GM23338 (cell line): ENCODE measurements at regions not wholly inside any gene's neighbourhood (a gene's known extent, or its start where the extent isn't known, plus 50 kb on each side); places are given as distances from the start of the nearest gene placed in this dataset.

Experiments
- ATAC-seq: fragments of 200-7000 bp; cut with Tn5 transposase; 3 replicates; pipeline ENCODE4 v1.9.1; 2020
- DNase-seq: peaks from one replicate; pipeline ENCODE4 v3.0.0-alpha.2; 2015; ENCODE audit warnings: low spot score
- H2AFZ ChIP-seq: fragments of 200-600 bp; sonication (generic); 2 replicates; pipeline ENCODE4 v1.8.0; 2016; ENCODE audit warnings: antibody characterized with exemption, mild to moderate bottlenecking, moderate library complexity
- H3F3A ChIP-seq: fragments of 200-600 bp; sonication (generic); replicated peaks from 2 replicates; pipeline ENCODE4 v1.8.0; 2017; ENCODE audit warnings: antibody characterized with exemption, mixed run types, low read depth
- H3K27ac ChIP-seq: fragments of 200-600 bp; sonication (generic); 2 replicates; pipeline ENCODE4 v1.6.1; 2016; ENCODE audit warnings: low read depth
- H3K27me3 ChIP-seq: fragments of 200-600 bp; sonication (generic); 2 replicates; pipeline ENCODE4 v1.8.0; 2016; ENCODE audit warnings: mild to moderate bottlenecking, mixed run types, moderate library complexity; ENCODE audit not compliant: insufficient read depth
- H3K36me3 ChIP-seq: fragments of 200-600 bp; sonication (generic); 2 replicates; pipeline ENCODE4 v1.8.0; 2016; ENCODE audit warnings: mild to moderate bottlenecking; ENCODE audit not compliant: insufficient read depth
- H3K4me1 ChIP-seq: fragments of 200-600 bp; sonication (generic); 2 replicates; pipeline ENCODE4 v1.8.0; 2016; ENCODE audit warnings: mild to moderate bottlenecking, moderate library complexity; ENCODE audit not compliant: insufficient read depth
- H3K4me2 ChIP-seq: fragments of 200-600 bp; sonication (generic); 2 replicates; pipeline ENCODE4 v1.7.1; 2017; ENCODE audit warnings: mixed run types
- H3K4me3 ChIP-seq: fragments of 200-600 bp; sonication (generic); 2 replicates; pipeline ENCODE4 v1.6.1; 2016; ENCODE audit warnings: mixed run types
- H3K79me2 ChIP-seq: fragments of 200-600 bp; sonication (generic); replicated peaks from 2 replicates; pipeline ENCODE4 v1.8.0; 2017; ENCODE audit warnings: mild to moderate bottlenecking; ENCODE audit not compliant: insufficient read depth
- H3K9me2 ChIP-seq: fragments of 200-600 bp; sonication (generic); 2 replicates; pipeline ENCODE4 v1.8.0; 2017; ENCODE audit not compliant: insufficient read depth
- H4K20me1 ChIP-seq: fragments of 200-600 bp; sonication (generic); replicated peaks from 2 replicates; pipeline ENCODE4 v1.8.0; 2017; ENCODE audit warnings: mild to moderate bottlenecking; ENCODE audit not compliant: insufficient read depth
- H3K27ac Mint-ChIP-seq: 2 replicates; pipeline ENCODE4 v1.8.0; 2020; ENCODE audit warnings: inconsistent platforms, mild to moderate bottlenecking, moderate library complexity, mixed read lengths
- H3K27me3 Mint-ChIP-seq: 3 replicates; pipeline ENCODE4 v1.8.0; 2022; ENCODE audit warnings: low read depth, mild to moderate bottlenecking, moderate library complexity, mixed read lengths, inconsistent platforms; ENCODE audit not compliant: insufficient read depth, poor library complexity
- H3K36me3 Mint-ChIP-seq: 3 replicates; pipeline ENCODE4 v1.8.0; 2021; ENCODE audit warnings: low read depth, mild to moderate bottlenecking, inconsistent platforms, moderate library complexity, mixed read lengths
- H3K4me1 Mint-ChIP-seq: 3 replicates; pipeline ENCODE4 v1.8.0; 2020; ENCODE audit warnings: mild to moderate bottlenecking, inconsistent platforms, mixed read lengths
- H3K4me3 Mint-ChIP-seq: 3 replicates; pipeline ENCODE4 v1.8.0; 2021; ENCODE audit warnings: moderate library complexity, mild to moderate bottlenecking, inconsistent platforms, mixed read lengths
- H3K9me3 Mint-ChIP-seq: 3 replicates; pipeline ENCODE4 v1.8.0; 2020; ENCODE audit warnings: moderate library complexity, mild to moderate bottlenecking, inconsistent platforms, mixed read lengths
- EZH2 ChIP-seq: fragments of 200-600 bp; sonication (generic); IDR thresholded peaks from one replicate; pipeline ENCODE4 v1.8.0; 2017; ENCODE audit warnings: antibody characterized with exemption, mild to moderate bottlenecking, low read depth; ENCODE audit not compliant: unreplicated experiment
- EZH2phosphoT487 ChIP-seq: fragments of 200-600 bp; sonication (generic); IDR thresholded peaks from one replicate; pipeline ENCODE4 v1.8.1; 2018; ENCODE audit warnings: antibody characterized with exemption; ENCODE audit not compliant: unreplicated experiment
- JUNB ChIP-seq: IDR thresholded peaks from one replicate; pipeline ENCODE4 v1.6.1; 2016; ENCODE audit warnings: antibody characterized with exemption; ENCODE audit not compliant: unreplicated experiment
- NANOG ChIP-seq: IDR thresholded peaks from 2 replicates; pipeline ENCODE4 v1.6.1; 2016; ENCODE audit warnings: antibody characterized with exemption, borderline replicate concordance
- REST ChIP-seq: IDR thresholded peaks from one replicate; pipeline ENCODE4 v1.6.1; 2018; ENCODE audit warnings: antibody characterized with exemption; ENCODE audit not compliant: unreplicated experiment
- STAT1 ChIP-seq: IDR thresholded peaks from one replicate; pipeline ENCODE4 v1.6.1; 2016; ENCODE audit warnings: antibody characterized with exemption; ENCODE audit not compliant: unreplicated experiment
- ZNF331 ChIP-seq: fragments of 250-450 bp; sonication (Bioruptor Pico); IDR thresholded peaks from 2 replicates; pipeline ENCODE4 v1.5.0; 2020; ENCODE audit warnings: low read depth, mild to moderate bottlenecking, moderate library complexity
- TF ChIP-seq, protein P1 (sequence below): fragments of 250-450 bp; sonication (Bioruptor Pico); IDR thresholded peaks from 2 replicates; pipeline ENCODE4 v1.5.0; 2020; ENCODE audit warnings: mild to moderate bottlenecking, moderate library complexity
- TF ChIP-seq, protein P2 (sequence below): IDR thresholded peaks from 2 replicates; pipeline ENCODE4 v1.6.1; 2016; ENCODE audit warnings: antibody characterized with exemption
- TF ChIP-seq, protein P3 (sequence below), 2 experiments: fragments of 200-600 bp in 1 of 2; sonication (generic) in 1 of 2; conservative IDR thresholded peaks; 2 replicates each; pipeline versions ENCODE4 v1.5.1 to v1.6.1; 2016 to 2017; ENCODE audit warnings: antibody characterized with exemption in 2 of 2, low read depth in 2 of 2, mild to moderate bottlenecking in 2 of 2, moderate library complexity in 1 of 2

GRCh38 chrX:20437683-20438082 is 171.0 kb upstream of the RPS6KA3 start:
- no peaks in the 10 kb centered on the region for H3K36me3 Mint-ChIP-seq
- Histone ChIP-seq H3K36me3 (no peaks in the 10 kb centered on the region), H2AFZ (no peak overlapping the region), H4K20me1 (no peaks in the 10 kb centered on the region), H3K79me2 (no peaks in the 10 kb centered on the region), H3K4me1 (no peaks in the 10 kb centered on the region), H3K4me2 (no peak overlapping the region), H3K27me3 (no peaks in the 10 kb centered on the region), H3K4me3 (no peak overlapping the region), H3K9me2 (no peaks in the 10 kb centered on the region), H3F3A (no peaks in the 10 kb centered on the region), H3K27ac (no peak overlapping the region)
- no peaks in the 10 kb centered on the region for H3K4me1 Mint-ChIP-seq
- TF ChIP-seq STAT1: no peak
- TF ChIP-seq EZH2phosphoT487: no peak
- H3K4me3 Mint-ChIP-seq: no peak overlapping the region
- H3K9me3 Mint-ChIP-seq: no peaks in the 10 kb centered on the region
- ATAC-seq (no peak), DNase-seq (no peak)
- H3K27me3 Mint-ChIP-seq: peaks cover 3% of the 10 kb centered on the region
- H3K27ac Mint-ChIP-seq: no peak overlapping the region

DNA sequence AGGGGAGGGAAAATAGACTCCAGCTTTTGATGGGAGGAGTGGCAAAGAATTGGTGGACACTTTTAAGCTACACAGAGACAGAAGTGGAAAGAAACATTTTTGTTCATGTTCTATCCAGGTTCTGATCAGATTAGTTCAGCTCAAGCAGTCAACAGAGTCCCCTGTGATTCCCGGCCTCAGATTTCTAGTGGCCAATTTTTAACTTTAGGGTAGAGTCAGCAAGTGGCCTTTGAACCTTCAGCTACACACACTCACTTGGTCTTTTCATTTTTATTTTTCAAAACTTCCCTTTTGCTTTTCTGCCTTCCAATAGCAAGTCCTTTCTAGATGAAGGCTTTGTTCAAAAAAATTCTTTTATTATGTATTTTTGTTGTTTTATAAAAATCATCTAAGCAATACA is 169.2 kb upstream of the RPS6KA3 start:
- Histone ChIP-seq H3K36me3 (no peaks in the 10 kb centered on the region), H4K20me1 (no peaks in the 10 kb centered on the region), H3K27ac (no peak overlapping the region), H3K4me3 (no peak overlapping the region), H3K27me3 (no peaks in the 10 kb centered on the region), H2AFZ (no peak overlapping the region), H3K4me2 (no peak overlapping the region), H3K79me2 (no peaks in the 10 kb centered on the region), H3K4me1 (no peaks in the 10 kb centered on the region), H3F3A (no peaks in the 10 kb centered on the region), H3K9me2 (no peaks in the 10 kb centered on the region)
- Mint-ChIP-seq H3K27ac (no peak overlapping the region), H3K9me3 (no peaks in the 10 kb centered on the region), H3K4me1 (no peaks in the 10 kb centered on the region), H3K36me3 (no peaks in the 10 kb centered on the region), H3K27me3 (peaks cover 3% of the 10 kb centered on the region), H3K4me3 (no peak overlapping the region)
- DNase-seq (no peak), ATAC-seq (no peak)
- TF ChIP-seq, protein P1, sequence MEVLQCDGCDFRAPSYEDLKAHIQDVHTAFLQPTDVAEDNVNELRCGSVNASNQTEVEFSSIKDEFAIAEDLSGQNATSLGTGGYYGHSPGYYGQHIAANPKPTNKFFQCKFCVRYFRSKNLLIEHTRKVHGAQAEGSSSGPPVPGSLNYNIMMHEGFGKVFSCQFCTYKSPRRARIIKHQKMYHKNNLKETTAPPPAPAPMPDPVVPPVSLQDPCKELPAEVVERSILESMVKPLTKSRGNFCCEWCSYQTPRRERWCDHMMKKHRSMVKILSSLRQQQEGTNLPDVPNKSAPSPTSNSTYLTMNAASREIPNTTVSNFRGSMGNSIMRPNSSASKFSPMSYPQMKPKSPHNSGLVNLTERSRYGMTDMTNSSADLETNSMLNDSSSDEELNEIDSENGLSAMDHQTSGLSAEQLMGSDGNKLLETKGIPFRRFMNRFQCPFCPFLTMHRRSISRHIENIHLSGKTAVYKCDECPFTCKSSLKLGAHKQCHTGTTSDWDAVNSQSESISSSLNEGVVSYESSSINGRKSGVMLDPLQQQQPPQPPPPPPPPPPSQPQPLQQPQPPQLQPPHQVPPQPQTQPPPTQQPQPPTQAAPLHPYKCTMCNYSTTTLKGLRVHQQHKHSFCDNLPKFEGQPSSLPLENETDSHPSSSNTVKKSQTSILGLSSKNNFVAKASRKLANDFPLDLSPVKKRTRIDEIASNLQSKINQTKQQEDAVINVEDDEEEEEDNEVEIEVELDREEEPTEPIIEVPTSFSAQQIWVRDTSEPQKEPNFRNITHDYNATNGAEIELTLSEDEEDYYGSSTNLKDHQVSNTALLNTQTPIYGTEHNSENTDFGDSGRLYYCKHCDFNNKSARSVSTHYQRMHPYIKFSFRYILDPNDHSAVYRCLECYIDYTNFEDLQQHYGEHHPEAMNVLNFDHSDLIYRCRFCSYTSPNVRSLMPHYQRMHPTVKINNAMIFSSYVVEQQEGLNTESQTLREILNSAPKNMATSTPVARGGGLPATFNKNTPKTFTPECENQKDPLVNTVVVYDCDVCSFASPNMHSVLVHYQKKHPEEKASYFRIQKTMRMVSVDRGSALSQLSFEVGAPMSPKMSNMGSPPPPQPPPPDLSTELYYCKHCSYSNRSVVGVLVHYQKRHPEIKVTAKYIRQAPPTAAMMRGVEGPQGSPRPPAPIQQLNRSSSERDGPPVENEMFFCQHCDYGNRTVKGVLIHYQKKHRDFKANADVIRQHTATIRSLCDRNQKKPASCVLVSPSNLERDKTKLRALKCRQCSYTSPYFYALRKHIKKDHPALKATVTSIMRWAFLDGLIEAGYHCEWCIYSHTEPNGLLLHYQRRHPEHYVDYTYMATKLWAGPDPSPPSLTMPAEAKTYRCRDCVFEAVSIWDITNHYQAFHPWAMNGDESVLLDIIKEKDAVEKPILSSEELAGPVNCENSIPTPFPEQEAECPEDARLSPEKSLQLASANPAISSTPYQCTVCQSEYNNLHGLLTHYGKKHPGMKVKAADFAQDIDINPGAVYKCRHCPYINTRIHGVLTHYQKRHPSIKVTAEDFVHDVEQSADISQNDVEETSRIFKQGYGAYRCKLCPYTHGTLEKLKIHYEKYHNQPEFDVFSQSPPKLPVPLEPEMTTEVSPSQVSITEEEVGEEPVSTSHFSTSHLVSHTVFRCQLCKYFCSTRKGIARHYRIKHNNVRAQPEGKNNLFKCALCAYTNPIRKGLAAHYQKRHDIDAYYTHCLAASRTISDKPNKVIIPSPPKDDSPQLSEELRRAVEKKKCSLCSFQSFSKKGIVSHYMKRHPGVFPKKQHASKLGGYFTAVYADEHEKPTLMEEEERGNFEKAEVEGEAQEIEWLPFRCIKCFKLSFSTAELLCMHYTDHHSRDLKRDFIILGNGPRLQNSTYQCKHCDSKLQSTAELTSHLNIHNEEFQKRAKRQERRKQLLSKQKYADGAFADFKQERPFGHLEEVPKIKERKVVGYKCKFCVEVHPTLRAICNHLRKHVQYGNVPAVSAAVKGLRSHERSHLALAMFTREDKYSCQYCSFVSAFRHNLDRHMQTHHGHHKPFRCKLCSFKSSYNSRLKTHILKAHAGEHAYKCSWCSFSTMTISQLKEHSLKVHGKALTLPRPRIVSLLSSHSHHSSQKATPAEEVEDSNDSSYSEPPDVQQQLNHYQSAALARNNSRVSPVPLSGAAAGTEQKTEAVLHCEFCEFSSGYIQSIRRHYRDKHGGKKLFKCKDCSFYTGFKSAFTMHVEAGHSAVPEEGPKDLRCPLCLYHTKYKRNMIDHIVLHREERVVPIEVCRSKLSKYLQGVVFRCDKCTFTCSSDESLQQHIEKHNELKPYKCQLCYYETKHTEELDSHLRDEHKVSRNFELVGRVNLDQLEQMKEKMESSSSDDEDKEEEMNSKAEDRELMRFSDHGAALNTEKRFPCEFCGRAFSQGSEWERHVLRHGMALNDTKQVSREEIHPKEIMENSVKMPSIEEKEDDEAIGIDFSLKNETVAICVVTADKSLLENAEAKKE: no peak
- no peak for TF ChIP-seq REST
- TF ChIP-seq EZH2phosphoT487: no peak
- no peak for TF ChIP-seq ZNF331 (CRISPR knock-in tag)
- TF ChIP-seq, protein P2, sequence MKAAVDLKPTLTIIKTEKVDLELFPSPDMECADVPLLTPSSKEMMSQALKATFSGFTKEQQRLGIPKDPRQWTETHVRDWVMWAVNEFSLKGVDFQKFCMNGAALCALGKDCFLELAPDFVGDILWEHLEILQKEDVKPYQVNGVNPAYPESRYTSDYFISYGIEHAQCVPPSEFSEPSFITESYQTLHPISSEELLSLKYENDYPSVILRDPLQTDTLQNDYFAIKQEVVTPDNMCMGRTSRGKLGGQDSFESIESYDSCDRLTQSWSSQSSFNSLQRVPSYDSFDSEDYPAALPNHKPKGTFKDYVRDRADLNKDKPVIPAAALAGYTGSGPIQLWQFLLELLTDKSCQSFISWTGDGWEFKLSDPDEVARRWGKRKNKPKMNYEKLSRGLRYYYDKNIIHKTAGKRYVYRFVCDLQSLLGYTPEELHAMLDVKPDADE: no peak
- TF ChIP-seq STAT1: no peak
- TF ChIP-seq, protein P3, sequence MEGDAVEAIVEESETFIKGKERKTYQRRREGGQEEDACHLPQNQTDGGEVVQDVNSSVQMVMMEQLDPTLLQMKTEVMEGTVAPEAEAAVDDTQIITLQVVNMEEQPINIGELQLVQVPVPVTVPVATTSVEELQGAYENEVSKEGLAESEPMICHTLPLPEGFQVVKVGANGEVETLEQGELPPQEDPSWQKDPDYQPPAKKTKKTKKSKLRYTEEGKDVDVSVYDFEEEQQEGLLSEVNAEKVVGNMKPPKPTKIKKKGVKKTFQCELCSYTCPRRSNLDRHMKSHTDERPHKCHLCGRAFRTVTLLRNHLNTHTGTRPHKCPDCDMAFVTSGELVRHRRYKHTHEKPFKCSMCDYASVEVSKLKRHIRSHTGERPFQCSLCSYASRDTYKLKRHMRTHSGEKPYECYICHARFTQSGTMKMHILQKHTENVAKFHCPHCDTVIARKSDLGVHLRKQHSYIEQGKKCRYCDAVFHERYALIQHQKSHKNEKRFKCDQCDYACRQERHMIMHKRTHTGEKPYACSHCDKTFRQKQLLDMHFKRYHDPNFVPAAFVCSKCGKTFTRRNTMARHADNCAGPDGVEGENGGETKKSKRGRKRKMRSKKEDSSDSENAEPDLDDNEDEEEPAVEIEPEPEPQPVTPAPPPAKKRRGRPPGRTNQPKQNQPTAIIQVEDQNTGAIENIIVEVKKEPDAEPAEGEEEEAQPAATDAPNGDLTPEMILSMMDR (conservative IDR thresholded peaks at IDR 0.05; ENCODE audit: low read depth in 2 of 2): no peak
- TF ChIP-seq EZH2: no peak
- TF ChIP-seq JUNB: no peak
- no peak for TF ChIP-seq NANOG
